NB4 (cell line): ENCODE measurements at regions not wholly inside any gene's neighbourhood (a gene's known extent, or its start where the extent isn't known, plus 50 kb on each side); places are given as distances from the start of the nearest gene placed in this dataset.
A peak's percentile ranks its signal among the peaks of the same experiment; 100 is the strongest.

Source experiments
- CTCF ChIP-seq: IDR thresholded peaks from one replicate; pipeline ENCODE4 v1.5.1; 2012; ENCODE audit warnings: low read depth, low read length
- MAX ChIP-seq: IDR thresholded peaks from 2 replicates; pipeline ENCODE4 v1.6.1; 2011; ENCODE audit warnings: low read depth, low read length
- POLR2A ChIP-seq: IDR thresholded peaks from 2 replicates; pipeline ENCODE4 v1.6.1; 2011; ENCODE audit warnings: mild to moderate bottlenecking; ENCODE audit not compliant: insufficient read length; ENCODE audit errors: extremely low read depth

GRCh38 chr15:62569460-62570404 is 404.6 kb upstream of the C2CD4B start:
- no peak for TF ChIP-seq CTCF
- TF ChIP-seq POLR2A: no peak
- TF ChIP-seq MAX: peak; percentile 39; the same call in 1 of the 2 replicates
